H9 (cell line): ENCODE measurements at regions not wholly inside any gene's neighbourhood (a gene's known extent, or its start where the extent isn't known, plus 50 kb on each side); places are given as distances from the start of the nearest gene placed in this dataset.

Experiments used
- DNase-seq: peaks from one replicate; pipeline ENCODE4 v3.0.0-alpha.2; 2017
- H2AFZ ChIP-seq: one replicate; pipeline ENCODE4 v1.6.1; 2013; ENCODE audit warnings: mild to moderate bottlenecking, low read length, control low read depth, moderate library complexity
- H2AK5ac ChIP-seq: 2 replicates; pipeline ENCODE4 v1.6.1; 2013; ENCODE audit warnings: low read length, control low read depth, mixed read lengths; ENCODE audit not compliant: insufficient read length
- H2BK120ac ChIP-seq: one replicate; pipeline ENCODE4 v1.6.1; 2013; ENCODE audit warnings: low read depth, mild to moderate bottlenecking, low read length, control low read depth, inconsistent platforms; ENCODE audit not compliant: poor library complexity, severe bottlenecking
- H2BK12ac ChIP-seq: 2 replicates; pipeline ENCODE4 v1.6.1; 2013; ENCODE audit warnings: low read length, control low read depth, mixed read lengths, low read depth; ENCODE audit not compliant: insufficient read length
- H2BK15ac ChIP-seq: 2 replicates; pipeline ENCODE4 v1.6.1; 2013; ENCODE audit warnings: low read depth, low read length, control low read depth
- H2BK20ac ChIP-seq: one replicate; pipeline ENCODE4 v1.6.1; 2013; ENCODE audit warnings: low read depth, mild to moderate bottlenecking, low read length, control low read depth, inconsistent platforms; ENCODE audit not compliant: poor library complexity, severe bottlenecking
- H2BK5ac ChIP-seq: 2 replicates; pipeline ENCODE4 v1.6.1; 2013; ENCODE audit warnings: low read length, control low read depth, mixed read lengths; ENCODE audit not compliant: insufficient read length
- H3K14ac ChIP-seq: 2 replicates; pipeline ENCODE4 v1.6.1; 2013; ENCODE audit warnings: low read length, control low read depth; ENCODE audit not compliant: insufficient read depth
- H3K18ac ChIP-seq: 2 replicates; pipeline ENCODE4 v1.6.1; 2013; ENCODE audit warnings: low read depth, mild to moderate bottlenecking, mixed read lengths, low read length, control low read depth; ENCODE audit not compliant: insufficient read length
- H3K23ac ChIP-seq: 2 replicates; pipeline ENCODE4 v1.6.1; 2013; ENCODE audit warnings: low read length, control low read depth, mixed read lengths, low read depth; ENCODE audit not compliant: insufficient read length
- H3K23me2 ChIP-seq: 2 replicates; pipeline ENCODE4 v1.6.1; 2013; ENCODE audit warnings: low read depth, mild to moderate bottlenecking, mixed read lengths, low read length, control low read depth; ENCODE audit not compliant: insufficient read length, poor library complexity, severe bottlenecking
- H3K27ac ChIP-seq: 2 replicates; pipeline ENCODE4 v1.5.1; 2013; ENCODE audit warnings: low read length, control low read depth, mixed read lengths, low read depth; ENCODE audit not compliant: insufficient read length
- H3K27me3 ChIP-seq: 2 replicates; pipeline ENCODE4 v1.6.1; 2013; ENCODE audit warnings: low read length, control low read depth, inconsistent platforms; ENCODE audit not compliant: insufficient read depth
- H3K4ac ChIP-seq: 2 replicates; pipeline ENCODE4 v1.6.1; 2013; ENCODE audit warnings: low read depth, mild to moderate bottlenecking, control low read depth, inconsistent platforms, low read length, moderate library complexity
- H3K4me1 ChIP-seq: 2 replicates; pipeline ENCODE4 v1.6.1; 2013; ENCODE audit warnings: low read length, control low read depth, inconsistent platforms; ENCODE audit not compliant: insufficient read depth
- H3K4me2 ChIP-seq: 2 replicates; pipeline ENCODE4 v1.6.1; 2013; ENCODE audit warnings: low read length, control low read depth, mixed read lengths; ENCODE audit not compliant: insufficient read length, insufficient read depth
- H3K56ac ChIP-seq: 2 replicates; pipeline ENCODE4 v1.6.1; 2013; ENCODE audit warnings: low read depth, mild to moderate bottlenecking, mixed read lengths, low read length, control low read depth; ENCODE audit not compliant: insufficient read length
- H3K79me1 ChIP-seq: 2 replicates; pipeline ENCODE4 v1.6.1; 2013; ENCODE audit warnings: low read depth, mild to moderate bottlenecking, moderate library complexity, low read length, control low read depth, inconsistent platforms; ENCODE audit not compliant: insufficient read depth, poor library complexity, severe bottlenecking
- H3K79me2 ChIP-seq: 2 replicates; pipeline ENCODE4 v1.6.1; 2013; ENCODE audit warnings: low read length, control low read depth, inconsistent platforms; ENCODE audit not compliant: insufficient read depth
- H3K9ac ChIP-seq: 2 replicates; pipeline ENCODE4 v1.6.1; 2013; ENCODE audit warnings: low read length, control low read depth, mixed read lengths; ENCODE audit not compliant: insufficient read length; ENCODE audit errors: extremely low read depth
- H3K9me3 ChIP-seq: one replicate; pipeline ENCODE4 v1.6.1; 2013; ENCODE audit warnings: low read depth, low read length, inconsistent platforms; ENCODE audit not compliant: control insufficient read depth
- H3T11ph ChIP-seq: one replicate; pipeline ENCODE4 v1.6.1; 2013; ENCODE audit warnings: mild to moderate bottlenecking, low read length, control low read depth, inconsistent platforms
- H4K20me1 ChIP-seq: one replicate; pipeline ENCODE4 v1.6.1; 2013; ENCODE audit not compliant: control insufficient read depth, insufficient read length, insufficient read depth
- H4K5ac ChIP-seq: 2 replicates; pipeline ENCODE4 v1.6.1; 2013; ENCODE audit warnings: low read depth, mild to moderate bottlenecking, mixed read lengths, low read length, control low read depth; ENCODE audit not compliant: insufficient read length
- H4K8ac ChIP-seq: replicated peaks from 2 replicates; pipeline ENCODE4 v1.6.1; 2013; ENCODE audit warnings: low read length, control low read depth, mixed read lengths, low read depth; ENCODE audit not compliant: insufficient read length
- H4K91ac ChIP-seq: 2 replicates; pipeline ENCODE4 v1.6.1; 2013; ENCODE audit warnings: low read depth, mild to moderate bottlenecking, moderate library complexity, mixed read lengths, low read length, control low read depth; ENCODE audit not compliant: insufficient read length
- H3K27ac Mint-ChIP-seq, 3 experiments: 2 replicates in 2 of 3; 3 replicates in 1 of 3; pipeline ENCODE4 v1.8.0; 2020 to 2021; ENCODE audit warnings: mixed read lengths in 3 of 3, mild to moderate bottlenecking in 1 of 3, moderate library complexity in 1 of 3
- H3K27me3 Mint-ChIP-seq: 2 replicates; pipeline ENCODE4 v1.8.0; 2021; ENCODE audit warnings: low read depth, mild to moderate bottlenecking, moderate library complexity, mixed read lengths
- H3K36me3 Mint-ChIP-seq, 3 experiments: 2 replicates in 2 of 3; 3 replicates in 1 of 3; pipeline ENCODE4 v1.8.0; 2020 to 2021; ENCODE audit warnings: low read depth in 3 of 3, mixed read lengths in 3 of 3; ENCODE audit not compliant: insufficient read depth in 1 of 3
- H3K4me1 Mint-ChIP-seq, 2 experiments: 2 replicates each; pipeline ENCODE4 v1.8.0; 2020; ENCODE audit warnings: mixed read lengths in 2 of 2
- H3K4me3 Mint-ChIP-seq, 2 experiments: 2 replicates in 1 of 2; 3 replicates in 1 of 2; pipeline ENCODE4 v1.8.0; 2020 to 2021; ENCODE audit warnings: mild to moderate bottlenecking in 2 of 2, mixed read lengths in 2 of 2, moderate library complexity in 1 of 2
- H3K9me3 Mint-ChIP-seq, 2 experiments: 2 replicates in 1 of 2; 3 replicates in 1 of 2; pipeline ENCODE4 v1.8.0; 2020; ENCODE audit warnings: mild to moderate bottlenecking in 2 of 2, mixed read lengths in 2 of 2, moderate library complexity in 1 of 2
- CTCF ChIP-seq: fragments of 200-600 bp; sonication (generic); conservative IDR thresholded peaks from 3 replicates; pipeline ENCODE4 v1.8.0; 2021; ENCODE audit warnings: antibody characterized with exemption, mild to moderate bottlenecking
- WGBS: extraction: QIAGEN DNeasy Blood & Tissue Kit; methylation state at CpG from one replicate; pipeline ENCODE4 v1.1.7; 2013; ENCODE audit warnings: missing lambda C conversion rate, low lambda C conversion rate, mixed read lengths; ENCODE audit not compliant: insufficient read length; ENCODE audit errors: extremely low coverage; 5-methylcytosine and 5-hydroxymethylcytosine counted together

GRCh38 chr2:183505911-183506310 lies 381.7 kb downstream of the NUP35 start:
- H3K23me2 ChIP-seq = no peaks in the 10 kb centered on the region

More at GRCh38 chr2:183505911-183506310, 381.7 kb downstream of the NUP35 start:
- Histone ChIP-seq H3K23ac (no peak overlapping the region), H2BK12ac (no peak overlapping the region), H3K79me2 (no peaks in the 10 kb centered on the region), H2BK15ac (no peak overlapping the region), H3K18ac (no peak overlapping the region), H3T11ph (no peak overlapping the region), H4K20me1 (no peaks in the 10 kb centered on the region), H2BK120ac (no peak overlapping the region), H2AFZ (no peak overlapping the region), H4K91ac (no peak overlapping the region), H2BK5ac (no peak overlapping the region), H3K4me1 (no peaks in the 10 kb centered on the region; the same call in 1 of the 2 replicates), H3K9ac (no peak overlapping the region), H2AK5ac (no peak overlapping the region), H3K4ac (no peak overlapping the region), H3K14ac (no peak overlapping the region), H3K27me3 (no peaks in the 10 kb centered on the region), H3K4me2 (no peak overlapping the region), H3K56ac (no peak overlapping the region), H3K27ac (no peak overlapping the region), H4K5ac (no peak overlapping the region), H3K79me1 (no peaks in the 10 kb centered on the region), H4K8ac (no peak overlapping the region), H3K9me3 (no peaks in the 10 kb centered on the region), H2BK20ac (no peak overlapping the region)
- H3K4me3 Mint-ChIP-seq = no peak overlapping the region
- no peak for DNase-seq
- no CpG with 5 or more reads among the region's 1 CpG for WGBS
- TF ChIP-seq CTCF = no peak
- H3K36me3 Mint-ChIP-seq = peaks cover 21 to 35% (median 28%) of the 10 kb centered on the region in 3 experiments
- no peak overlapping the region for H3K27ac Mint-ChIP-seq
- peaks cover 10 to 11% of the 10 kb centered on the region in 2 experiments for H3K4me1 Mint-ChIP-seq
- H3K27me3 Mint-ChIP-seq = peaks cover 4% of the 10 kb centered on the region
- peaks cover 26 to 42% of the 10 kb centered on the region in 2 experiments for H3K9me3 Mint-ChIP-seq
